Activated CD8-positive, alpha-beta memory T cell treated with anti-CD3 and anti-CD28 coated beads, Interleukin-2, amount 50 U/mL, for 1 hour (primary cell): ENCODE measurements at regions not wholly inside any gene's neighbourhood (a gene's known extent, or its start where the extent isn't known, plus 50 kb on each side); places are given as distances from the start of the nearest gene placed in this dataset.

Source experiments
- DNase-seq: peaks from one replicate; pipeline ENCODE4 v3.0.0-alpha.2; 2020; ENCODE audit errors: extremely low read depth

- DNase-seq: no peak
These were observed 143.5 kb upstream of the IPO9 start for GRCh38 chr1:201685485-201685884.

DNA sequence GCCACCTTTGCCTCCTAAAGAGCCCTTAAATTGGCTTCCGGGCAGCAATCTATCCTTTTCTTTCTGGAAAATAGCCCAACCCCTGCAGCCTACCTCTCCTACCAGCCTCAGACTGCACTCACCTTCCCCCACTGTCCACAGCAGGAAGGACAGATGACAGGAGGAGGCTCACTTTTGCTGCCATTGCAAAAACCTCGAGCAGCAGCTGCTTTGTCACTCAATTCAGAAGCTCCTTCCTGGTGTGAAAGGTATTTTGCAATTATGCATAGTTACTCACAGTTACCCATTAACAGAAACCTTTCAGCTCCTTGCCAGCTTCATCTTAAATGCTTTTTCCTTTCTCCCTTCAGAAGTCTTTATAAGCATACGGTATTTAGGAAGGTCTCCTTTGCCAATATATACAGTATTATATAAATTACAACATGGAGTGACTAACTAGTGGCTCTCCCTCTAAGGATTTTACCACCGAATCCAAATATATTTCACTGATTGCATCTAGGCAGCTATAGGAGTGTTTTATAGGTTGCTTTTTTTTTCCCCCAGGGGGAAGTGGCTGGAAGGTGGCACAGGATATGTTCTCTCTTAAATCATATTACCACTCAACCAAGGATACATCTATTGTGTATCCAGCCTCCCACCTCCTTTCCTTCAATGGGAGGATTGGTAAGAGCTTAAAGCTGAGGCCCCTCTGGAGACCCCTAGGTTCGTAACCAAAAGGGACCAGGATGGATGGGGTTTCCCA, 142.1 kb upstream of the IPO9 start:
- DNase-seq: no peak

DNA sequence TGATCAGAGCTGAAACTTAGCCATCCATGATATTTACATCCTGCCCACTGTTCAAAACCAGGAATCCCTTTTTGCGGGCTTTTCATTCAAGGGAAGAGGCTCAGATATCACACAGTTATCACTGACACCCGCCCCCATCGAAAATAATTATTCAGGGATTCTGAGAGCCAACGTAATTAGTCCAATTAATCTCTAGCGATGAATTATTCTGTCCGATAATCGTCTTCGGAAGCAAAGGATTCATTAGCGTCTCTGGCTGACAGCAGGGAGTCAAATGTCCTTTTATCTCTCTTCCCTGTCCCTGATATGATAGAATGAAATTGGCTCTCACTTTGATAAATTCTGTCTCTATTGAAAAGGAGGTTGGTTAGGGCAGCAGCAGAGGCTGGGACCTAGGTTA, 140.4 kb upstream of the IPO9 start:
- DNase-seq: no peak

- no peak for DNase-seq
These were observed 139.3 kb upstream of the IPO9 start for GRCh38 chr1:201689647-201690046.

- no peak for DNase-seq
These were observed 138.4 kb upstream of the IPO9 start for GRCh38 chr1:201690528-201690927.

DNA sequence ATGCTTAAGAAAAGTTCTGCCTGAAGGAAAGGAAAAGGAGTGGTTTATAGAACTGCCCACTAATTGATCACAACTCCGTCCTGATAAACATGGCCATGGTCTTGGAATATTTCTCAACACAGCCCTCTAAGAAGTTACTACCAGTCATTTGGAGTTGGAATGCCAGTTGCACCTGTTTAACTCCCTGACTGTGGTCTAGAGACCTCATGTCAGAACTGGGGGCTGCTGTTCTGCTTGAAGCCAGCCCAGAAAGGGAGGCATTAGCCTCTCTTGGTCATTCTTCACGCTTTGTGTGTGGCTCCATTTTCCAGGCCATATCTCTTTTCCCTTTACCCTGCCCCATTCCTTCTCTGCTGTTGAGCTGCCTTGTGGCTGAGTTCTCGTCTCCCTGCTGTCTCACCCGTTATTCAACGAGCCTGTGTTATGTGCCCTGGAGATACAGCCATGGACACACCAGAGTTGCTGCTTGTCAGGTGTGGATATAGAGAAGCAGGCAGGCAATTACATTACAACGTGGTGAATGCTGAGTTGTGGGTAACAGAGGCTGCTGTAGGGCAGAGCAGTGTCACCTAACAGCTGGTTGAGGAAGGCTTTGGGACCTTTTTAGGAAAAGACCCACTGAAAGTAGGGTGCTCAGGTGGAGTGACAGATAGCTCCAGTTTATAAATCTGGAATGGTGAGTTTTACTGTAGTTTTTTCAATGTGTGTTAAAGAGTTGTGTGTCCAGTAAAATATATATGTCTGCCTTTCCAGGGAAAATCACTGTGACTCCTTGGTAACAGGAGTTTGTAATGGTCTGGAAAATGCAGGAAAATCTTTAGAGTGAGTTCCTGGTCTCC, 137.0 kb upstream of the IPO9 start:
- DNase-seq: no peak

- DNase-seq: no peak
These were observed 136.2 kb upstream of the IPO9 start for GRCh38 chr1:201692555-201693394.

DNA sequence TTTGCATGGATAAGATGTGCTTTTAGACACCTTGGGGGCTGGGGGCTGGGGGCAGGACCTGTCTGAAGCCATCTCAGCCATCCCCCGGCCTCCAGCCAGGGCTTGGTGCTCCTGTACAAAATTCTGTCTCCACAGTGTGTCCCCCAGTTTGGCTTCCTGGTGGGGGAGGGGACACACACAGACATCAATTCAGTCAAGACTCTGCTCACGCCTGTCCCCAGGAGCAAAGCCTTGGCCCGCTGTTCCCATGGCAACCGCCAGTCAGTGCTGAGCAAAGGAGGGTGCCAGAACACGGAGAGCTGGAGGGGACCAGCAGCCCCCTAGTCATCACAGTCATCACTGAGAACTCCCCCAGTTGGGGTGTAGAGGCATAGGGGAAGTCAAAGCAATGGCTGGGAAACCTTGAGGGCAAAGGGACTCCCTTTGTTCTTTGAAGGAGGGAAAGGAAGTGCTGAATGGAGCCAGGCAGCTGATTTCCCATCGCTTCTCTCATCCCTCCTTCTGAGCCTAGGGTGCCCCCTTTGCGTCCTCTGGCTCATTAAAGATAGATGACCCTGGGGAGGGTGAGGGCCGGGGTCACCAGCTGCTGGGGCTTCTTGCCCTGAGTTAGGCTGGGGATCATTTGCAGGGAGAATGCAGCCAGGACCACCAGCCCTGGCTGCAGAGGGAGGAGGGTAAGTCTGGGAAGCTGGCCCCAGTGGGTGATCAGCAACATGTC, 134.9 kb upstream of the IPO9 start:
- DNase-seq: no peak

DNA sequence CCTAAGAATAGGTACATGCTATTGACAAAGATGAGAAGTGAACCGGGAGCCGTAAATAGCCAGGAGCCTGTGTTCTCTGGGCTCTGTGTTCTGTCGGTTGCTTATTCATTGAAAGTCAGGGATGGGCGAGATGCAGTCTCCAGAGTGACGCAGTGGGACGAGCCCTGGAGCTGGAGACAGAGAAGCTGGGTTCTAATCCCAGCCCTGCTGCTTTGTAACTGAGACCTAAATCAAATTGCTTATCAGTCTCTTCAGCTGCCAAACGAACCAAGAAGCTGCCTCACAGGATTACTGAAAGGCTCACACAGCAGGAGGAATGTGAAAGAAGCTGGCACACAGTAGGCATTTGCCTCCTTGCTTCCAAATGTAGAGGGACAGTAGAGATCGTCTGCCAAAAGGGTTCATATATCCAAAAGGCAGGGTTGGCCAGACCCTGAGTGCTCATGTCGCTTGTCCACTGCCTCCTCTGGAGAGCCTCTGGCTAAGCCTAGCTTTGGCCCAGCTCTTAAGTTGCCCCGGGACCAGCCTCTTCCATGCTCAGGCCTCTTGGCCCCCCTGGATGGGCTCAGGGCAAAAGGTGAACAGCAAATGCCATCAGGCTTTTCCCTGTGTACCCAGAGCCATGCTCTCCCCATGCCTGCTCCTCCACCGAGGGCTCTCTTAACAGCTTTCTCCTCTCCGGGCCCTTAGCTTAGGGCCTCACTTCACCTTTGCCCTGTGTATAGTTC, 134.2 kb upstream of the IPO9 start:
- DNase-seq: no peak

GRCh38 chr1:201695607-201696006, 133.3 kb upstream of the IPO9 start:
- no peak for DNase-seq

DNA sequence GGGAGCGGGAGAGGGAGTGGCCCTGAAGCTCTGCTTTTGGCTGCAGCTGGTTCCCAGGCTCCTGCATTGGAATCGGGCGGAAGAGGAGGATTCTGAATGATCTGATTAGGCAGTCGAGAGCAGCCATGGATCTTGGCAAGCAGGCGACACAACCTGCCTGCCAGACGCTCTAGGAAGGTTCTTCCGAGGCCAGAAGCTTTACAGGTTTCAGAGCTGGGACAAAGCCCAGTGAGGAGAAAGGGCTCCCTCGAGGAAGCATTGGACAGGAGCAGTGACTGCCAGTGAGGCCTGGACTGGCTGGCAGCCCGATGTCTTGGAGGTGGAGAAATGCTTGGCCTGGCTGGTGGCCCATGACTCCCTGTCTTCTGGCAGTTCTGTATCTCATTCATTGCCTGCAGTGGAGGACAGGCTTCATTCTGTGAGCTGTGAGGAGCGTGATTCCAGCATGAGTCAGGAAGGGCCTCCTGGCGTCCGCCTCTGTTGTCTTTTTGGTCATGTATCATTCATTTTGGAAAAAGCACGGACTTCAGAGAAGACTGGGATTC, 132.7 kb upstream of the IPO9 start:
- DNase-seq: no peak

GRCh38 chr1:201697174-201697573, 131.8 kb upstream of the IPO9 start:
- no peak for DNase-seq

GRCh38 chr1:201701831-201702230, 127.1 kb upstream of the IPO9 start:
- DNase-seq: no peak

DNA sequence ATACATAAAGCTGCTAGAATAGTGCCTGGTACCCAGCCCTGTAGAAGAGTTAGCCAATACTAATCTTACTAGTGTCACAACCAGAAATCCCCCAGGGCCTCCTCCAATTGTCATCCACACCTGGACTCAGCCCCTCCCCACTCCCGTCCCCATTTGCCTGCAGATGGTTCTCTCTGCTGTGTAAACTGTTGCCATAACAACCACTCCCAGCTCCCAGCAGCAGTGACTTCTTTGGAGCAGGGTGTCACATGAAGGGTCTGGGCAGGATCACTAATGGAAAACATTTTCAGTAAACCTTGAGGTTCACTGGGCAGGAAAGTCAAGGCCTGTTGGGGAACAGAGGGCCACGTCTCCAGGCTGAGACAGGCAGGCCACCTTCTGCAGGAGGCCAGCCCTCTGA, 126.0 kb upstream of the IPO9 start:
- DNase-seq: no peak

DNA sequence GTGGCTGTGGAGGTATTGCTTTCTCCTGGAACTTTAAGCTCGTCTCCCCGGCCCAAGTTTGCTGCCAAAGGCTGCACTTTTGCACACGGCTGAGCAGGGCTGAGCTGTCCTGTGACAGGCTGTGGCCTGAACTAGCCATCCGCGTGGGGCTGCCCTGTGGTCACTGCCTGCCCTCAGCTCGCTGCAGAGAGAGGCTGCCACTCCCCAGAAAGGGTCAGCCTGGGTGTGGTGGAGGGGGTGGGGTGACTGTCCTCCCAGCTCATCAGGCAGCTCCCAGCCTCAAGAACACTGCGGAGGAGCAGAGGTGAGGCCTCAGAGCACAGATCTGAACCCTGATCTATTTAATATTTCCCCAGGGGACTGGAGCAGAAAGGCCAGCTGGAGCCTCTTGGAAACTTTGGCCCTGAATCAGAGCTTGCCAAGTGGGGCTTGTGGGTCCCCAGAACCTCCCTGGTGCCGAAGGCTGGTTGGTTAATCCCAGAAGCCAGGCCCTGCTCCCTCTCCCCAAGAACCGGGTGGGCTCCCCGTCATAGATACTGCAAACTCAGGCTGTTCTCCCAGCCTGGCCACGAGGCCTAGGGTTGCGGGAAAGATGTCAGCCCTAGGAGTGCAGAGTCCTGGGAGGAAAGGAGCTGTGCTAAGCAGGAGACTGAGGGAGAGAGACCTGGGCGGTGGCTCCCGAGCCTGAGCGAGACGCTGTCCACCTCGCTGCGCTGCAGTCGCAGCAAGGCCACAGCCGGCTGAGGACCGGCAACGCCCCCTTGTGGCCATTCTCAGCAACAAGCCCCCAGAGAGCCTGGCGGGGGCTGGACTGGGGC, 125.1 kb upstream of the IPO9 start:
- no peak for DNase-seq

GRCh38 chr1:201704439-201704792, 124.5 kb upstream of the IPO9 start:
- no peak for DNase-seq

DNA sequence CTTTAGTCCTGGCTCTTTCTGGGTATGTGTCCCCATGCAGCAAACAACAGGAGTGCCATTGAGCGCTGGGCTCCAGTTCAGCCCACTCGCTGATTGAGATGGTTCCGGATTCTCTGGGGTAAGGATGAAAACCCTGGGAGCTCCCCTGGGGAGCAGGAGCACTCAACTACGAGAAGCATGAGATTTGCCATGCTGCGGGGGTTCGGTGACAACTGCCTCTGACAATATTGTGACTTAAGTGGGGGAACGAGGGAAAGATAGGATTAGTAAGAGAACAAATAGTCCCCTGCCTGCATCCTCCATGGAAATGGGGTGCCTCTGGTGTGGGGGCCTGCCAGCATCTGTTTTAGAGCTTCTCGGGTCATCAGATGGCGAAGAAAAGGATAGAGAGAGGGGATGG, 123.6 kb upstream of the IPO9 start:
- DNase-seq: no peak

DNA sequence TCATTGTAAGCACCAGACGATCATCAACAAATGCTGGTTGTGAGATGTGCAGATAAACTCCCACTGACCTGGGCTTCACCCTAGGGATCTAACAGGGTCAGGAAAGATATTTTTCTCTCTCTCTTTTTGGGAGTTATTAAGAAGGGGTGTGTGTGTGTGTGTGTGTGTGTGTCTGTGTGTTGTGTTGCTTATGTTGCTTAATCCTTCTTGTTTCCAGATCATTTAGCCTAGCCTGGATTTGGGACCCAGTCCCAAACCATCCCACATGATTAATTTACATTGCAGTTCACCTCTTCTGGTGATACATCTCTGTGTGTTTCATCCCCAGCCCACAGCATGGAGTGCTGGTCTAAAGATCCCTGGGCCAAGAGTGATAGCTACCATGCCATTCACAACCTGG, 122.8 kb upstream of the IPO9 start:
- no peak for DNase-seq

- DNase-seq: no peak
These were observed 121.9 kb upstream of the IPO9 start for GRCh38 chr1:201707027-201707426.

DNA sequence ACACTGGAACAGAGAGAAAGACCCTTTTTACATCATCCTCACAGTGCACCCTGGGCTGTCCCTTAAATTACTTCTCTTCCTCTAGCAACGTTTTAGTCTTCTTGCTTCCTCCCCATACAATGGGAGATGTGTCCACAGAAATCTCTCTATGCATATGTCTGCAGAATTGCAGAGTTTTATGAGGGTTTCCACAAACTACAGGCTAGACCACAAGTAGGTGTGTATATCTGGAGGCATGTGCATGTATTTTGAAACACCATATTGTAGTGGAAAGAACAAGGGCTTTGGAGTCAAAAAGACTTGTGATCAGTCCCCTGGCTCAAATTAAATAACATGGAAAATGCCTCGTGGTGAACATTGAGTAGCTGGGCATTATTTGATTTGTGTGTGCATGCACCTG, 121.3 kb upstream of the IPO9 start:
- DNase-seq: no peak
